GM18873 (cell line): ENCODE measurements at regions not wholly inside any gene's neighbourhood (a gene's known extent, or its start where the extent isn't known, plus 50 kb on each side); places are given as distances from the start of the nearest gene placed in this dataset.
"Not testable (repeated sequence)": the region's sequence is repeated elsewhere in the genome, so short reads cannot be mapped to it uniquely, and the experiment has no call there.

ENCODE experiments used
- ATAC-seq: cut with Tn5 transposase; IDR thresholded peaks from one replicate; pipeline ENCODE4 v1.9.1; 2021; ENCODE audit warnings: mild to moderate bottlenecking, moderate library complexity, moderate number of reproducible peaks; ENCODE audit not compliant: unreplicated experiment, low FRiP score

- ATAC-seq = peak; percentile 92
Measured at GRCh38 chr21:25176637-25177412, 430.5 kb downstream of the MRPL39 start.

- ATAC-seq = peak; percentile 57
Measured at GRCh38 chr21:25175938-25176337, 431.3 kb downstream of the MRPL39 start.

- no peak for ATAC-seq
Measured at GRCh38 chr21:25171438-25171837, 435.8 kb downstream of the MRPL39 start.

- ATAC-seq = no peak
Measured at GRCh38 chr21:25170681-25171080, 436.6 kb downstream of the MRPL39 start.

GRCh38 chr21:25169370-25169769 lies 437.9 kb downstream of the MRPL39 start:
- no peak for ATAC-seq

GRCh38 chr21:25166904-25167303 lies 440.4 kb downstream of the MRPL39 start:
- not testable (repeated sequence) for ATAC-seq

- no peak for ATAC-seq
Measured at GRCh38 chr21:25161571-25161970, 445.7 kb downstream of the MRPL39 start.

GRCh38 chr21:25155020-25155419 lies 452.3 kb downstream of the MRPL39 start:
- ATAC-seq = not testable (repeated sequence)

- ATAC-seq = no peak
Measured at GRCh38 chr21:25149022-25149421, 458.3 kb downstream of the MRPL39 start.

- ATAC-seq = no peak
Measured at GRCh38 chr21:25139414-25139813, 467.9 kb downstream of the MRPL39 start.

- ATAC-seq = no peak
Measured at GRCh38 chr21:25133939-25134338, 473.3 kb downstream of the MRPL39 start.

GRCh38 chr21:25127811-25128210 lies 479.5 kb downstream of the MRPL39 start:
- no peak for ATAC-seq

- ATAC-seq = no peak
Measured at GRCh38 chr21:25127007-25127406, 480.3 kb downstream of the MRPL39 start.

- ATAC-seq = no peak
Measured at GRCh38 chr21:25126564-25126963, 480.7 kb downstream of the MRPL39 start.

- no peak for ATAC-seq
Measured at GRCh38 chr21:25118648-25119047, 488.6 kb downstream of the MRPL39 start.

- no peak for ATAC-seq
Measured at GRCh38 chr21:25115021-25115420, 492.3 kb downstream of the MRPL39 start.

GRCh38 chr21:25107708-25108107 lies 499.6 kb downstream of the MRPL39 start:
- no peak for ATAC-seq

- ATAC-seq = no peak
Measured at GRCh38 chr21:25103500-25104207, 503.6 kb downstream of the MRPL39 start.

- no peak for ATAC-seq
Measured at GRCh38 chr21:25097648-25098047, 509.6 kb downstream of the MRPL39 start.

GRCh38 chr21:25094695-25095094 lies 512.6 kb downstream of the MRPL39 start:
- no peak for ATAC-seq

GRCh38 chr21:25092441-25093011 lies 514.8 kb downstream of the MRPL39 start:
- no peak for ATAC-seq

GRCh38 chr21:25081096-25081495 lies 526.2 kb downstream of the MRPL39 start:
- no peak for ATAC-seq
